ENCODE measurements at regions not wholly inside any gene's neighbourhood (a gene's known extent, or its start where the extent isn't known, plus 50 kb on each side); places are given as distances from the start of the nearest gene placed in this dataset.
"Not testable (repeated sequence)": the region's sequence is repeated elsewhere in the genome, so short reads cannot be mapped to it uniquely, and the experiment has no call there.

GRCh38 chr12:33017029-33017428 is 120.5 kb upstream of the PKP2 start:
- TF ChIP-seq EZH2 (IDR thresholded peaks at IDR 0.05; ENCODE audit: borderline replicate concordance, low read length); CTCF (conservative IDR thresholded peaks at IDR 0.05 in 1 of 2, IDR thresholded peaks at IDR 0.05 in 1 of 2; ENCODE audit: extremely low read depth in 1 of 2, insufficient read depth in 1 of 2, low read depth in 1 of 2, low read length in 2 of 2): not testable (repeated sequence)

All from mammary epithelial cell (primary cell).